ENCODE measurements at regions not wholly inside any gene's neighbourhood (a gene's known extent, or its start where the extent isn't known, plus 50 kb on each side); places are given as distances from the start of the nearest gene placed in this dataset.
A peak's percentile ranks its signal among the peaks of the same experiment; 100 is the strongest.

DNA sequence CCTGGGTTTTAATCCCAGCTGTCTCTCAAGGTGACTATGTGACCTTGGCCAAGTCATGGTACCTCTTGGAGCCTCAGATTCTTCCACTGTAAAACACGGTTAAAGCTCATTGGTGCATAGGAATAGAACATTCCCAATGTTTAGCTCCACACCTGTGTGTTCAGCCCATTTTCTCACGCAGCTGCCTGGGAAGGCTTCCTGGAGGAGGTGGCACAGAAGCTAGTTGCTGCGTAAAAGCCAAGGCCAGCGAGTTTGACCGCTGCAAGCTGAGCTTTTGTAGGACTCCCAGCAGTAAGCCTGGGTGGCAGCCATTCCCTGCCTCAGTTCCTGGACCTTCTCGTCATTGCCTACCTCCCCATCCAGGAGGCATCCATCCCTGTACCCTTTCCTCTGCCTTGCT lies 326.6 kb downstream of the RPS24 start:
- H3K27ac ChIP-seq = no peak overlapping the region
- H3K9me3 ChIP-seq = no peaks in the 10 kb centered on the region
- WGBS, 3 donors = 95 to 97% (median 96%) methylated on average over 6 of the region's 6 CpGs
- H3K4me3 ChIP-seq = no peak overlapping the region
- H3K36me3 ChIP-seq (ENCODE audit: insufficient read depth in 1 of 2, low read depth in 1 of 2) = no peaks in the 10 kb centered on the region
- TF ChIP-seq, protein P1, sequence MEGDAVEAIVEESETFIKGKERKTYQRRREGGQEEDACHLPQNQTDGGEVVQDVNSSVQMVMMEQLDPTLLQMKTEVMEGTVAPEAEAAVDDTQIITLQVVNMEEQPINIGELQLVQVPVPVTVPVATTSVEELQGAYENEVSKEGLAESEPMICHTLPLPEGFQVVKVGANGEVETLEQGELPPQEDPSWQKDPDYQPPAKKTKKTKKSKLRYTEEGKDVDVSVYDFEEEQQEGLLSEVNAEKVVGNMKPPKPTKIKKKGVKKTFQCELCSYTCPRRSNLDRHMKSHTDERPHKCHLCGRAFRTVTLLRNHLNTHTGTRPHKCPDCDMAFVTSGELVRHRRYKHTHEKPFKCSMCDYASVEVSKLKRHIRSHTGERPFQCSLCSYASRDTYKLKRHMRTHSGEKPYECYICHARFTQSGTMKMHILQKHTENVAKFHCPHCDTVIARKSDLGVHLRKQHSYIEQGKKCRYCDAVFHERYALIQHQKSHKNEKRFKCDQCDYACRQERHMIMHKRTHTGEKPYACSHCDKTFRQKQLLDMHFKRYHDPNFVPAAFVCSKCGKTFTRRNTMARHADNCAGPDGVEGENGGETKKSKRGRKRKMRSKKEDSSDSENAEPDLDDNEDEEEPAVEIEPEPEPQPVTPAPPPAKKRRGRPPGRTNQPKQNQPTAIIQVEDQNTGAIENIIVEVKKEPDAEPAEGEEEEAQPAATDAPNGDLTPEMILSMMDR (IDR thresholded peaks at IDR 0.05) = no peak
- H3K27me3 ChIP-seq (ENCODE audit: insufficient read depth in 3 of 3, low read length in 2 of 3) = no peaks in the 10 kb centered on the region
- no peak for ATAC-seq
- intact Hi-C loops (cut with DNase I) = no loop called here
- no peaks in the 10 kb centered on the region for H3K4me1 ChIP-seq
- no peak for DNase-seq

DNA sequence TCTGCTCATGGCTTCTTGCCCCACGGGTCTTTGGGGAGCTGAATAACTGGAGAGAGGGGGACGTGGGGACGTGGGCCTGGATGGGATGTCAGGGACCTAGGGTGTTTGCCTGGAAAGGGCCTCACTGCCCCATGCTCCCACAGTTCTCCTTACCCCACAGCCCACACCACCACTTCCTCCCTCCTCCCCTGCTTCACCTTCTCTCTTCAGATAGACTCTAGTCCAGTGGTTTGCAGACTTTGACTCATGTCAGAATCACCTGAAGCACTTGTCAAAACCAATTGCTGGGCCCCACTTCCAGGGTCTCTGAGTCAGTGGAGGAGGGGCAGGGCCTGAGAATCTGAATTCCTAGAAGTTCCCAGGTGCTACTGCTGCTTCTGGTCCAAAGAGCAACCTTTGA lies 327.4 kb downstream of the RPS24 start:
- Histone ChIP-seq H3K27me3 (ENCODE audit: insufficient read depth in 3 of 3, low read length in 2 of 3) (no peaks in the 10 kb centered on the region), H3K36me3 (ENCODE audit: insufficient read depth in 1 of 2, low read depth in 1 of 2) (no peaks in the 10 kb centered on the region), H3K27ac (no peak overlapping the region), H3K4me3 (no peak overlapping the region), H3K9me3 (no peaks in the 10 kb centered on the region), H3K4me1 (no peaks in the 10 kb centered on the region)
- intact Hi-C loops (cut with DNase I) = no loop called here
- DNase-seq (no peak), ATAC-seq (no peak)
- 97 to 99% (median 97%) methylated on average over 3 of the region's 3 CpGs for WGBS, 3 donors
- TF ChIP-seq, protein P1 (IDR thresholded peaks at IDR 0.05) = no peak

DNA sequence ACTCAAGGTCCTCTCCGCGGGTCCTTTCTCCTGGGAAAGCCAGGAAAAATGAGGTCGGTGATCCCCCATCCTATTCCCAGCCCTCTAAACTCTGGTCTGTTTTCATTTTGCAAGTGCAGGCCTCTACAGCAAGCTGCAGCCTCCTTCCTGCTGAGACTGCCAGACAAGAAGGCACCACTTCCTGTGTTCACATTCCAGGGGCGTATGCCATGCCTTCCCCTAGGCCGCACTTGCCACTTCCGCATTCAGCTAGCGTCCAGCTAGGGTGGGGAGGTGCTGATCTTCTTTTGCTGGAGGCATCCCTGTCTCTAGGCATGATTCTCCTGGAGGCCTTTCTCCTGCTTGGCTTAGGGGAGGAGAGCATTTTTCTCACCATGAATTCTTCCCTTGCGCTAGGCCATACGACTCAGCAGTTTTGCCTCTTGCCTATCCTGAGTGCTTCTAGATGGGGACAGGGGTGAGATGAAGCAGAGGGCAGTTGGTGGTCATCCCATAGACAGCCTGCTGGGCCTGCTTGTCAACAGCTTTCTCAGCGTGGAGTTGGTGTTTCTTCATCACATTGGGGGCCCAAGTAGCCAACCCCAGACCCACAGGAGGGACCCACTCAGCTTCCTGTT lies 328.9 kb downstream of the RPS24 start:
- intact Hi-C loops (cut with DNase I) = no loop called here
- ATAC-seq (no peak), DNase-seq (peak in 1 of 2 donors; percentile 35)
- TF ChIP-seq, protein P1 (IDR thresholded peaks at IDR 0.05) = no peak
- no peaks in the 10 kb centered on the region for H3K36me3 ChIP-seq (ENCODE audit: insufficient read depth in 1 of 2, low read depth in 1 of 2)
- H3K4me3 ChIP-seq = no peak overlapping the region
- H3K9me3 ChIP-seq = no peaks in the 10 kb centered on the region
- no peak overlapping the region for H3K27ac ChIP-seq
- no peaks in the 10 kb centered on the region for H3K27me3 ChIP-seq (ENCODE audit: insufficient read depth in 3 of 3, low read length in 2 of 3)
- 78 to 85% (median 83%) methylated on average over 10 of the region's 10 CpGs for WGBS, 3 donors
- no peaks in the 10 kb centered on the region for H3K4me1 ChIP-seq

DNA sequence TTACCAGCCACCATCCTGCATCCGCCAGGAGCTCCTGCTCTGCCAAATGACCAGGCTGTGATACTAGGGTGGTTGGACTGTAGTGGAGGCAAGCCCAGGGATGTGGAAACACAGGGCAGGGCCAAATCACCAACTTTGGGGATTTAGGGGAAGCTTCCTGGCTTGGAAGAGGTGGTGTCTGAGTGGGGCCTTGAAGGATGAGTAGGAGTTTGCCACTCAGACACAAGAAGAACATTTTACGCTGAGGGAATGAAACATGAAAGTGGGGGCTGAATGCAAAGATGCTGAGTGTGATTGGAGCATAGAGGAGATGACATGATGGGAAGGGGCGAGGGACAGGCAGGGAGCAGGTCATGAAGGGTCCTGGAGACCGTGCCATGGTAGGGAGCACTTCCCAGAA lies 329.5 kb downstream of the RPS24 start:
- H3K27me3 ChIP-seq (ENCODE audit: insufficient read depth in 3 of 3, low read length in 2 of 3) = no peaks in the 10 kb centered on the region
- intact Hi-C loops (cut with DNase I) = no loop called here
- DNase-seq (no peak), ATAC-seq (no peak)
- H3K9me3 ChIP-seq = no peaks in the 10 kb centered on the region
- H3K4me3 ChIP-seq = no peak overlapping the region
- H3K27ac ChIP-seq = no peak overlapping the region
- 96 to 99% (median 97%) methylated on average over 4 of the region's 4 CpGs for WGBS, 3 donors
- no peaks in the 10 kb centered on the region for H3K4me1 ChIP-seq
- no peaks in the 10 kb centered on the region for H3K36me3 ChIP-seq (ENCODE audit: insufficient read depth in 1 of 2, low read depth in 1 of 2)
- TF ChIP-seq, protein P1 (IDR thresholded peaks at IDR 0.05) = no peak

DNA sequence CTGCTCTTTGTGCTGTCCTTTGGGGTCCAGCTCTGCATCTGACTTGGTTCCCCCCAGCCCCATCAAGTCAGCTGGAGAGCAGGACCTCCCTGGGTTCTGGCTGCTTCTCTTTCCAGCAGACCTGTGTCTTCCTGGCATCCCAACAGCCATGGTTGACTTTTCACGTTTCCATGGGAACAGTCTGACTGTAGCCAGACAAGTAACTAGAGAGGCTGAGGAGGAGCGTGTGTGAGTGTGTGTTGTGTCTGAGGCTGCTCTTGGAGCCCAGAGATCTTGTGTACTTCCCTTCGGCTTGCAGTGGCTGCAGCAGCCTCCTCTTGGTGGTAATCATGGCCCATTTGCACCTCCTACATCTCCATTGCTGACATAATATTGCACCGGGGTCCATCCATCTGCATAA lies 332.0 kb downstream of the RPS24 start:
- 75 to 80% (median 79%) methylated on average over 4 of the region's 4 CpGs for WGBS, 3 donors

More for the DNA sequence above, 332.0 kb downstream of the RPS24 start:
- Histone ChIP-seq H3K36me3 (ENCODE audit: insufficient read depth in 1 of 2, low read depth in 1 of 2) (no peaks in the 10 kb centered on the region), H3K4me1 (no peaks in the 10 kb centered on the region), H3K27ac (no peak overlapping the region), H3K9me3 (no peaks in the 10 kb centered on the region), H3K4me3 (no peak overlapping the region), H3K27me3 (ENCODE audit: insufficient read depth in 3 of 3, low read length in 2 of 3) (no peaks in the 10 kb centered on the region)
- TF ChIP-seq, protein P1 (IDR thresholded peaks at IDR 0.05) = no peak
- DNase-seq = no peak
- intact Hi-C loops (cut with DNase I) = no loop called here
- no peak for ATAC-seq
